Kasumi-1 (cell line): ENCODE measurements at regions not wholly inside any gene's neighbourhood (a gene's known extent, or its start where the extent isn't known, plus 50 kb on each side); places are given as distances from the start of the nearest gene placed in this dataset.

Experiments
- DNase-seq, 2 experiments: peaks; one replicate each; lab custom pipeline; 2025; lab: John Stamatoyannopoulos, UW

DNA sequence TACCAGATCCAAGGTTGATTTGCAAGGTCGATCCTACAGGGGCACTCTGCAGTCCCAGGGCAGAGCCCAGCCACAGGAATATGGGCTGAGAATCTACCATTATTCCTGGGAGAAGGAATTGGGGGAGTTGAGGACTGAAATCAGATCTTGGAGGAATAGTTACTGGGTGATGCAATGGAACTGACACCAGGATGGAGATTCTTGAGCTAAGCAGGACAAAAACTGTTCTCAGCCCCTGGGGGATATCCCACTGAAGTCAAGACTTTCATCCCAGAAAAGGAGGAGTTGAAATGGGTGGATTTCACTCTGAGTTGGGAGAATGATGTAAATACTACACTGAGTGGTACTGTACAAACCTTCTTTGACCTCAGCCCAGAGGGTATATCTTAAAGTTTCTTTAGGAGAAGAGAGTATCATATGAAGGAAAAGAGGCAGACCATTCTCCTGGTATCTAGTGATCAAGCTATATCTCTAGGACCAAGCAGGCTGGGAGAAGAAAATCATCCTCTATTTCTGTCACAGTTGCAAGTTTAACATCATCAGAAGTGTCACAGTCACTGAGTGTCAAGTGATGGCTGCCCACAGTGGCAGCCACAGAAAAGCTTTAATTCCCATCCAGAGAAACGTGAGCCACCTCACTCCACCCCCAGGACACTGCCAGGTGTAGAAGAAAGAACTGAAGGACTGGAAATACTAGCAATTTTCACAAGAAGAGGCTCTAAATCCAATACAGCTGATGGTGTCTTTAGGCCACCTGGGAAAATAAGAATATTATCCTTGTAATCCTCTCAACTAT lies 181.9 kb downstream of the NUAK1 start:
- DNase-seq: no peak

DNA sequence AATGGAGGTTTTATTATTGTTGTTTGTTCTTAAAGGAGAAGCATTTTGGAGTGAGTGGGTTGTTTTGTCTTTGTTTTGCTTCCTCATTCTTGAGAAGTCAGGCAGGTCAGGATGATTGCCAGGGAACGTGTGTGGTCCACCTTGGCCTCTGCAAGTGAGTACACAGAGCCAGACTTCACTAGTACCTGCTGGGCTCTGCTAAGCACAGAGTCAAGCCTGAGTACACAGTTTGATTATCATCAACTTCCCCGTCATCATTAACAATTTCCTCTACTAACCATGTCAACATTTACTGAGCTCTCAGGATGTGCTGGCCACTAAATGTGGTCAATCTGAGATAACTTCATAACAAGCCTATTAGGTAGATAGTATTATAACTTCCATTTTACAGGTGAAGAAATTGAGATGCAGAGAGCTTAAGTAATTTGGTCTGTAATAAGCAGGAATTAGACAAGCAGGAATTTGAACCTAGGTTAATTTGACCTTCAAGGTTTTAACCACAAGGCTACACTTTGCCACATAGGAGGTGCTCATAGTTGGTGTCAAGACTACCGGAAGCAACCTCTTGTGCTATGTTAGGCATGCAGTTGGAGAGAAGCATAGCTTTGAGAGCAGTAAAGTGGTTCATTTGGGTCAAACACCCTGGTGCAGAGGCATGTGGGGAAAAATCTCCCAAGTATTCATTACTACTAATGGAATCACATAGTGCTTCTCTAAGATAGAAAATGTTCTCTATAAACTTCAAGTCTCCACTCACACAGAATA lies 178.3 kb downstream of the NUAK1 start:
- no peak for DNase-seq

- DNase-seq: no peak
Measured at GRCh38 chr12:105961821-105962671, 176.7 kb downstream of the NUAK1 start.

- no peak for DNase-seq
Measured at GRCh38 chr12:105967038-105967776, 171.5 kb downstream of the NUAK1 start.

DNA sequence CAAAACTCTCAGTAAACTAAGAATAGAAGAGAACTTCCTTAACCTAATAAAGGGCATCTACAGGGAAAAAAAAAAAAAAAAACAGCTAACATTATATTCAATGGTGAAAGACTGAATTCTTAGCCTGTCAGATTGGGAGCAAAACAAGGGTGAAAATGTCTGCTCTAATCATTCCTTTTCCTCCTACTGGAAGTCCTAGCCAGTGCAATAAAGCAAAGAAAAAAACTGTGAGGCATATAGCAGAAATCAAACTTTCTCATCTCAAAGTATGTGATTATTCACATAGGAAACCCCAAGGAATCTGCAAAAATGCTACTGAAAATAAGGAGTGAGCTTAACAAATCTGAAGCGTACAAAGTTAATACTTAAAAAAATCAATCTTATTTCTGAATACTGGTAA lies 170.7 kb downstream of the NUAK1 start:
- DNase-seq: no peak

- no peak for DNase-seq
Measured at GRCh38 chr12:105970885-105971284, 167.9 kb downstream of the NUAK1 start.

DNA sequence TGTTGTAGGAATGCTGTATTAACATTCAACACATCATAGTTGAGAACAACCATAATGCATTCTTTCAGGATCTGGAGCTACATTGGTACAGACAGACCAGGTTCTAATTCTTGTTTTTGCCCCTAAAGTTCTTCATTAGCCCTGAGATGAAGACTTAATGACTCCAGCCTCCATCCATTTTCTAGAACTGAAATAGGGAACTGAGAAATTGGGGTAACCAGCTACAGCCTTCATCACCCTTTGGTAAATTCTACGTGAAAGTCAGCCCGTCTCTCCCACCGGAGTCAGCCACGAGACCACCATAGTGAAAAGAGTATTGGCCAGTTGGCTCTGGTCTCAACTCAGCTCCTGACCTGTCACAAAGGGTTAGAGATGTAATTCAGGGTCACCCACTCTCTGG lies 164.0 kb downstream of the NUAK1 start:
- DNase-seq: no peak

DNA sequence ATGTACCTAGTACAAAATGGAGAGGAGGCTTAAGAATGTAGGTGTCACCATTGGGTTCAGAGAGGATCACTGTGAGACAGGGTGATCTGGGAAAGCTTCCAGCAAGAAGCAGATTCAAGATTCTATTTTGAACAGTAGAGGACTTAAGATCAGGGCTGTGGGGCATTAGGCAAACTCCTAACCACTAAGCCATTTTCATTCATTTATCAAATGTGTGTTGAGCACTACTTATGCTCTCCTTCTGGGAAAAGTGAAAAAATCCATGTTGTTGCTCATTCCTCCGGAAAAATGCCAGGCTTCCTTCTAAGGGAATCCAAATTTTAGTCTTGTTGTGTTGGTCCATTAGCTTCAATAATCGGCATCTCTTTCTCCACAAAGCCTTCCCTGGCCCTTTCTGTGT lies 163.4 kb downstream of the NUAK1 start:
- no peak for DNase-seq

- DNase-seq: no peak
Measured at GRCh38 chr12:105977236-105977635, 161.5 kb downstream of the NUAK1 start.

DNA sequence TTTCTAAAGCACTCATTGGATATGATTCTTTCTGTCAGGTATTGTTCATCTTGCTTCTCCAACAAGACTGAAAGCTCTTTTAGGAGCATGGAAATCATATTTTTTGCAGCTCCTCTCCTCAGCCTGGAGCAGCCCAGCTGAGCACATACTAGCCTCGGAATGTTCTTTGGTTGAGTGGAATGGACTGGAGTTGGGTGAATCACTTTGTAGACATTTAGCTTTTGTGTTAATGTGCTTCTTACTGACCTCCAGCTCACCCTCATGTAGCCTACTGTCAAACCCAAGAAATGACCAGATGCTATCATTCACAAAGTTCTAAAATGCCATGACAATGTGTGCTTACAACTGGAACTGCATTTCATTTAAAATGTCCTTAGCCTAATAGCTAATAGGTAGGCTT lies 161.1 kb downstream of the NUAK1 start:
- no peak for DNase-seq

- no peak for DNase-seq
Measured at GRCh38 chr12:105978276-105978675, 160.5 kb downstream of the NUAK1 start.

GRCh38 chr12:105978686-105979085 lies 160.1 kb downstream of the NUAK1 start:
- DNase-seq: no peak

GRCh38 chr12:105980085-105980484 lies 158.7 kb downstream of the NUAK1 start:
- no peak for DNase-seq

DNA sequence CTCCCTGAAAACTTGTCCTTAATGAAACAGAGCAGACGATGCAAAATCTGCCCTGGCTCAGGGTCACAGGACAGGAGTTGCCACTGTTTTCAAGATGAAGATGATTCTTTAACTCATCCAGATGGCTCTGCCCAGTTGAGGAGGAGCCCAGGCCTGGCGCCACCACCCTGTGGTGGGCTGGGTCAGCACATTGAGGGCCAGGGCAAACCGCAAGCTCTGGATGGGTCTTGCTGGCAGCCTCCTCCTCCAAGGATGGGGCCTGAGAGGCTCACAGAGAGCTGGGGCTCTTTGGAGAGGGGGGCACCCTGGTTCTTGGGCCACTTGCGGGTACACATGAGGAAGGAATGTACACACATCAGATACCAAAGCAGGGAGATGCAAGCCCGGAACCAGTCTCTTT lies 158.2 kb downstream of the NUAK1 start:
- no peak for DNase-seq

- DNase-seq: no peak
Measured at GRCh38 chr12:105982022-105982421, 156.7 kb downstream of the NUAK1 start.

- no peak for DNase-seq
Measured at GRCh38 chr12:105983622-105984320, 155.0 kb downstream of the NUAK1 start.

DNA sequence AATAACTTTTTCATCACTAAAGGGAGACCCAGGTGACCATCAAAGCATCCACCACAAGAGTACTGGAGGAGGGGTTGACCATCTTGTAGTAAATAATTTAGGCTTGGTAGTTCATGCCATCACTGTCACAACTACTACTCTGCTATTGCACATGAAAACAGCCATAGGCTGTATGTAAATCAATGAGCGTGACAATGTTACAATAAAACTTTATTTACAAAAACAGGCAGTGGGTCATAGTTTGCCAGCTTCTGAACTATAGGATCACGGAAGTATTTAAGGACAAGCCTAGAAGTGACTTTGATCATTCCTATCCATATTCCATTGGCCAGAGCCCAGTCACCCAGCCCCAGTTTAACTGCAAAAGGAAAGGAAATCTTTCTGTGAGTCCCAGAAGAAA lies 153.4 kb downstream of the NUAK1 start:
- DNase-seq: no peak

GRCh38 chr12:105986779-105987684 lies 151.7 kb downstream of the NUAK1 start:
- DNase-seq: no peak

GRCh38 chr12:105987685-105988035 lies 151.1 kb downstream of the NUAK1 start:
- DNase-seq: no peak
